ENCODE measurements at regions not wholly inside any gene's neighbourhood (a gene's known extent, or its start where the extent isn't known, plus 50 kb on each side); places are given as distances from the start of the nearest gene placed in this dataset.

DNA sequence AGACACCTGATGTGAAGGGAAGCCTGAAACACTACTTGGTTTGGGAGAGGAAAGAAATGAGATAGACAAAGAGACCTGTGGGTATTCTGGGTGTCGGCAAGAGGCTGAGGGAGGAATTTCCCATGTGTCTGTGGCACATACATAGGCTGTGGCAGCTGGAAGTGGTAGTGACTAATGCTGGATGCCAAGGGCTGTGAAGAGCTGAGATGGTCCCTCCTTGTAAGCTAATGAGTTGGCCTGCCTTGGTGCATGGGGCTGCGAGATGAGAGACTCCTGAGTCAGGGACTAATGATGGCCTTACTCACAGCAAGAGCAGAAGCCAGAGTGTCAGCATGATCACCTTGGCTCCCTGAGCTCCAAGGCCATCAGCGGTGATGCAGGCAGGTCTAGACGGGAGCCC, 119.0 kb upstream of the EEPD1 start:
- Histone ChIP-seq H2BK120ac (ENCODE audit: low read depth, low read length, poor library complexity, severe bottlenecking) (no peak overlapping the region), H2BK12ac (ENCODE audit: insufficient read length, low read depth, low read length) (no peak overlapping the region), H2AK5ac (ENCODE audit: insufficient read length, low read length) (no peak overlapping the region), H3K9me3 (ENCODE audit: control insufficient read depth, low read depth, low read length) (no peaks in the 10 kb centered on the region), H3K9ac (ENCODE audit: extremely low read depth, insufficient read length, low read length) (no peak overlapping the region), H3T11ph (ENCODE audit: low read length) (no peak overlapping the region), H3K18ac (ENCODE audit: insufficient read length, low read depth, low read length) (no peak overlapping the region), H2BK20ac (ENCODE audit: low read depth, low read length, poor library complexity, severe bottlenecking) (no peak overlapping the region), H3K23me2 (ENCODE audit: insufficient read length, low read depth, low read length, poor library complexity, severe bottlenecking) (no peaks in the 10 kb centered on the region), H3K4ac (ENCODE audit: low read depth, low read length) (no peak overlapping the region), H4K5ac (ENCODE audit: insufficient read length, low read depth, low read length) (no peak overlapping the region), H3K14ac (ENCODE audit: insufficient read depth, low read length) (no peak overlapping the region), H2AFZ (ENCODE audit: low read length) (no peak overlapping the region), H2BK5ac (ENCODE audit: insufficient read length, low read length) (no peak overlapping the region), H3K4me2 (ENCODE audit: insufficient read depth, insufficient read length, low read length) (no peak overlapping the region), H3K27me3 (ENCODE audit: insufficient read depth, low read length) (no peaks in the 10 kb centered on the region), H3K79me1 (ENCODE audit: insufficient read depth, low read depth, low read length, poor library complexity, severe bottlenecking) (no peaks in the 10 kb centered on the region), H3K79me2 (ENCODE audit: insufficient read depth, low read length) (no peaks in the 10 kb centered on the region), H4K20me1 (ENCODE audit: control insufficient read depth, insufficient read depth, insufficient read length) (no peaks in the 10 kb centered on the region), H3K56ac (ENCODE audit: insufficient read length, low read depth, low read length) (no peak overlapping the region), H3K4me1 (ENCODE audit: insufficient read depth, low read length) (no peaks in the 10 kb centered on the region), H4K91ac (ENCODE audit: insufficient read length, low read depth, low read length) (no peak overlapping the region), H3K23ac (ENCODE audit: insufficient read length, low read depth, low read length) (no peak overlapping the region), H4K8ac (replicated peaks; ENCODE audit: insufficient read length, low read depth, low read length) (no peak overlapping the region), H3K27ac (ENCODE audit: insufficient read length, low read depth, low read length) (no peak overlapping the region), H2BK15ac (ENCODE audit: low read depth, low read length) (no peak overlapping the region)
- peak overlapping the region in 1 of 3 experiments; percentile 8; a peak in 1 of 7 replicates for H3K27ac Mint-ChIP-seq
- peaks cover 13% of the 10 kb centered on the region for H3K27me3 Mint-ChIP-seq (ENCODE audit: low read depth)
- no peak overlapping the region for H3K4me3 Mint-ChIP-seq
- peaks cover 10 to 13% of the 10 kb centered on the region in 2 experiments for H3K4me1 Mint-ChIP-seq
- no CpG with 5 or more reads among the region's 4 CpGs for WGBS (ENCODE audit: extremely low coverage, insufficient read length, low lambda C conversion rate)
- TF ChIP-seq, protein P1, sequence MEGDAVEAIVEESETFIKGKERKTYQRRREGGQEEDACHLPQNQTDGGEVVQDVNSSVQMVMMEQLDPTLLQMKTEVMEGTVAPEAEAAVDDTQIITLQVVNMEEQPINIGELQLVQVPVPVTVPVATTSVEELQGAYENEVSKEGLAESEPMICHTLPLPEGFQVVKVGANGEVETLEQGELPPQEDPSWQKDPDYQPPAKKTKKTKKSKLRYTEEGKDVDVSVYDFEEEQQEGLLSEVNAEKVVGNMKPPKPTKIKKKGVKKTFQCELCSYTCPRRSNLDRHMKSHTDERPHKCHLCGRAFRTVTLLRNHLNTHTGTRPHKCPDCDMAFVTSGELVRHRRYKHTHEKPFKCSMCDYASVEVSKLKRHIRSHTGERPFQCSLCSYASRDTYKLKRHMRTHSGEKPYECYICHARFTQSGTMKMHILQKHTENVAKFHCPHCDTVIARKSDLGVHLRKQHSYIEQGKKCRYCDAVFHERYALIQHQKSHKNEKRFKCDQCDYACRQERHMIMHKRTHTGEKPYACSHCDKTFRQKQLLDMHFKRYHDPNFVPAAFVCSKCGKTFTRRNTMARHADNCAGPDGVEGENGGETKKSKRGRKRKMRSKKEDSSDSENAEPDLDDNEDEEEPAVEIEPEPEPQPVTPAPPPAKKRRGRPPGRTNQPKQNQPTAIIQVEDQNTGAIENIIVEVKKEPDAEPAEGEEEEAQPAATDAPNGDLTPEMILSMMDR (conservative IDR thresholded peaks at IDR 0.05), result no peak
- DNase-seq, result no peak
- H3K9me3 Mint-ChIP-seq, result no peaks in the 10 kb centered on the region
- no peaks in the 10 kb centered on the region for H3K36me3 Mint-ChIP-seq (ENCODE audit: insufficient read depth in 1 of 3, low read depth in 3 of 3)
